ENCODE measurements at regions not wholly inside any gene's neighbourhood (a gene's known extent, or its start where the extent isn't known, plus 50 kb on each side); places are given as distances from the start of the nearest gene placed in this dataset.

- H3K4me1 Mint-ChIP-seq (ENCODE audit: low read depth, unreplicated experiment) = no peaks in the 10 kb centered on the region
- intact Hi-C loops (cut with micrococcal nuclease; ENCODE audit: unreplicated experiment) = no loop called here
- BruUV-seq (replicated peaks) = no TSS peak
- ChIA-PET POLR2A (no interaction called here), CTCF (no interaction called here)
- no peak for TF ChIP-seq CTCF (IDR thresholded peaks at IDR 0.05; ENCODE audit: insufficient read depth in 1 of 2, low read depth in 1 of 2, low read length in 1 of 2, severe bottlenecking in 1 of 2, unreplicated experiment in 1 of 2)
- H3K36me3 ChIP-seq (ENCODE audit: control insufficient read depth, insufficient read depth, low read length) = no peaks in the 10 kb centered on the region
- H3K36me3 Mint-ChIP-seq (ENCODE audit: insufficient read depth, unreplicated experiment) = no peaks in the 10 kb centered on the region
- no peaks in the 10 kb centered on the region for H3K9me3 ChIP-seq
- no peak overlapping the region for H3K4me3 ChIP-seq (ENCODE audit: low read depth, low read length)
- peaks cover 8% of the 10 kb centered on the region; the same call in 1 of the 2 replicates for H3K4me1 ChIP-seq
- no peaks in the 10 kb centered on the region for H3K27me3 Mint-ChIP-seq (ENCODE audit: insufficient read depth, unreplicated experiment)
- no peaks in the 10 kb centered on the region for H3K27me3 ChIP-seq (replicated peaks; ENCODE audit: control insufficient read depth, insufficient read depth, low read length)
- DNase-seq = no peak
- no peak overlapping the region for H3K27ac Mint-ChIP-seq (ENCODE audit: unreplicated experiment)
- no peaks in the 10 kb centered on the region for H3K9me3 Mint-ChIP-seq (ENCODE audit: unreplicated experiment)
- peak overlapping the region; percentile 27 for H3K4me3 Mint-ChIP-seq (ENCODE audit: unreplicated experiment)
Measured at GRCh38 chr9:89899573-89899972, 294.8 kb downstream of the GADD45G start.

GRCh38 chr9:89901920-89902319 is 297.1 kb downstream of the GADD45G start:
- Mint-ChIP-seq H3K36me3 (ENCODE audit: insufficient read depth, unreplicated experiment) (no peaks in the 10 kb centered on the region), H3K9me3 (ENCODE audit: unreplicated experiment) (no peaks in the 10 kb centered on the region), H3K27ac (ENCODE audit: unreplicated experiment) (no peak overlapping the region), H3K27me3 (ENCODE audit: insufficient read depth, unreplicated experiment) (no peaks in the 10 kb centered on the region), H3K4me1 (ENCODE audit: low read depth, unreplicated experiment) (no peaks in the 10 kb centered on the region), H3K4me3 (ENCODE audit: unreplicated experiment) (no peak overlapping the region)
- intact Hi-C loops (cut with micrococcal nuclease; ENCODE audit: unreplicated experiment) = no loop called here
- BruUV-seq (replicated peaks) = no TSS peak
- no peak for DNase-seq
- Histone ChIP-seq H3K27me3 (replicated peaks; ENCODE audit: control insufficient read depth, insufficient read depth, low read length) (no peaks in the 10 kb centered on the region), H3K4me1 (peaks cover 8% of the 10 kb centered on the region; the same call in 1 of the 2 replicates), H3K36me3 (ENCODE audit: control insufficient read depth, insufficient read depth, low read length) (no peaks in the 10 kb centered on the region), H3K9me3 (no peaks in the 10 kb centered on the region), H3K4me3 (ENCODE audit: low read depth, low read length) (no peak overlapping the region)
- POLR2A ChIA-PET = no interaction called here
- CTCF ChIA-PET = no interaction called here
- no peak for TF ChIP-seq CTCF (IDR thresholded peaks at IDR 0.05; ENCODE audit: insufficient read depth in 1 of 2, low read depth in 1 of 2, low read length in 1 of 2, severe bottlenecking in 1 of 2, unreplicated experiment in 1 of 2)

- Mint-ChIP-seq H3K4me1 (ENCODE audit: low read depth, unreplicated experiment) (no peaks in the 10 kb centered on the region), H3K4me3 (ENCODE audit: unreplicated experiment) (no peak overlapping the region), H3K36me3 (ENCODE audit: insufficient read depth, unreplicated experiment) (no peaks in the 10 kb centered on the region), H3K9me3 (ENCODE audit: unreplicated experiment) (no peaks in the 10 kb centered on the region), H3K27me3 (ENCODE audit: insufficient read depth, unreplicated experiment) (no peaks in the 10 kb centered on the region), H3K27ac (ENCODE audit: unreplicated experiment) (no peak overlapping the region)
- Histone ChIP-seq H3K27me3 (replicated peaks; ENCODE audit: control insufficient read depth, insufficient read depth, low read length) (no peaks in the 10 kb centered on the region), H3K4me1 (peaks cover 8% of the 10 kb centered on the region; the same call in 1 of the 2 replicates), H3K36me3 (ENCODE audit: control insufficient read depth, insufficient read depth, low read length) (no peaks in the 10 kb centered on the region), H3K4me3 (ENCODE audit: low read depth, low read length) (no peak overlapping the region), H3K9me3 (no peaks in the 10 kb centered on the region)
- TF ChIP-seq CTCF (IDR thresholded peaks at IDR 0.05; ENCODE audit: insufficient read depth in 1 of 2, low read depth in 1 of 2, low read length in 1 of 2, severe bottlenecking in 1 of 2, unreplicated experiment in 1 of 2) = no peak
- DNase-seq = no peak
- BruUV-seq (replicated peaks) = no TSS peak
- ChIA-PET CTCF (no interaction called here), POLR2A (no interaction called here)
- intact Hi-C loops (cut with micrococcal nuclease; ENCODE audit: unreplicated experiment) = no loop called here
Measured at GRCh38 chr9:89902450-89903140, 297.8 kb downstream of the GADD45G start.

All from Caco-2 (cell line).